ENCODE measurements at regions not wholly inside any gene's neighbourhood (a gene's known extent, or its start where the extent isn't known, plus 50 kb on each side); places are given as distances from the start of the nearest gene placed in this dataset.

DNA sequence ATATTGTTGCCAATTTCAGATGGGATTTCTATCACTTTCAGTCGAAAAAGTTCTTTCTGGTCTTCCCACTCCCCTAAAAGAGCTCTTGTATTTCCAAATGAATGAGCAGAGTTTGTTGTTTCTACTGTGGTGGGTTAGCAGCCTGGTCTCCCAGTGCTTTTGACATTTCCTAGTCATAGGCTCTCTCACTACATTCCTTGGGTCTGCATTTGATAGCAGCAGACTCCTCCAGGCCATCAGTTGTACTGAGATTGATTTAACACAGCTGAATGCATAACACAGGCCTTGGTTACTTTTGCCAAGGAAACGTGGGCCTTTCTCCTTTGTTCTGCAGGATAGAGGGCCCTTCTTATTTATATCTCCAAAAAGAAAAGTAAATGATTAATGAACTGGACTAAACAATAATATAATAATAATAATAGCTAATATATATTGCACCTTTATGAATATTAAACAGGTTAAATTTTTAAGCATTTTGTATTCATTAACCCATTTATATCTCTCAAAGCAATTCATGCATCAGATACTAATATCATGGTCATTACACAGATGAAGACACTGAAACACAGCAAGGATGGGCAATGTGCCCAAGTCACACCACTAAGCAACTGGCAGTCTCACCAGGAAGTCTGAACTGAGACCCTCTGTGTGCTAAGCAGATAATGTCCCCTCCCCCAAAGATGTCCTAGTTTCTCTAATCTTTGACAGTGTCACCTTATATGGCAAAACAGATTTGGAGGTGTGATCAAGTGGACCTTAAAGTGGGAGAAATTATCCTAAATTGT, 1579.2 kb downstream of the AACS start:
- no peak overlapping the region for H3K4me3 ChIP-seq (ENCODE audit: low read length)
- no peak for TF ChIP-seq CTCF (conservative IDR thresholded peaks at IDR 0.05; ENCODE audit: low read length)
- no peak for DNase-seq (ENCODE audit: low read depth)

- TF ChIP-seq CTCF (conservative IDR thresholded peaks at IDR 0.05; ENCODE audit: low read length): no peak
- DNase-seq (ENCODE audit: low read depth): no peak
- H3K4me3 ChIP-seq (ENCODE audit: low read length): no peak overlapping the region
Measured at GRCh38 chr12:126648074-126648473, 1582.8 kb downstream of the AACS start.

- H3K4me3 ChIP-seq (ENCODE audit: low read length): no peak overlapping the region
- no peak for TF ChIP-seq CTCF (conservative IDR thresholded peaks at IDR 0.05; ENCODE audit: low read length)
- DNase-seq (ENCODE audit: low read depth): no peak
Measured at GRCh38 chr12:126651133-126651532, 1585.9 kb downstream of the AACS start.

DNA sequence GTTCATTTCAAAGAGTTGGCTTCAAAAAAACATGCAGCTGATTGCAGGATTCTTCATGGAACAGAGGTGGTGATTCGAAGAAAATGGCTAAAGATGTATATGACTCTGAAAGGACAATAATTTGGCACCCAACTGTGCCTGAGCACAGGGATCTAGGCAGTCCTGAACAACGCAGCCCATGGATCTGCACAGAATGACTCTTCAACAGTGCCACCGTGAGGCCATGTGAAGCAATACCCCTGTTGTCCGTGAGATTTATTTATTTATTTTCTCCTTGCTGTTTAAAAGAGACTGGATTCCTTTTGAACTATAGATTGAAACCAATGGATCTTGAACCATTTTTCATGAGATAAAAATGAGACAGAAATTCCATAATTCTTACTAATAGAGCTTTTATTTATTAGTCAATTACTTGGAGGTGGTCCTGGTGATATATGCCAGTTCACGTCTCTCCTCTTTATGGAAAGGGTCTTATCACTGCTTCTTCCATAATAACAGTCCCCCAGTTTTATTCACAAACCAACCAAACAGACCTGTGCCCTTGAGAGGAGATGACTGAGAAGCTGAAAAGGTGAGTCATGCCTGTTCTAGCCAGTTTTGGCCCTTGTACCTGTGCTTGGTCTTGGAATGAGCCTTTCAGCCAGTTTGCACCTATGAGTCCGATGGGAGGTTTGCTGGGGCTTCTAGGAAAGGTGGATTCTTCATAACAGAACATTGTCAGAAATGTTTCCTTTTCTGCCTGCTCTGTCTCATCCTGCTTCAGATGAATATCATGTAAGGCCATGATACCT, 1598.3 kb downstream of the AACS start:
- DNase-seq (ENCODE audit: low read depth): no peak
- no peak overlapping the region for H3K4me3 ChIP-seq (ENCODE audit: low read length)
- peak; percentile 19; the same call in 1 of the 2 replicates for TF ChIP-seq CTCF (conservative IDR thresholded peaks at IDR 0.05; ENCODE audit: low read length)

DNA sequence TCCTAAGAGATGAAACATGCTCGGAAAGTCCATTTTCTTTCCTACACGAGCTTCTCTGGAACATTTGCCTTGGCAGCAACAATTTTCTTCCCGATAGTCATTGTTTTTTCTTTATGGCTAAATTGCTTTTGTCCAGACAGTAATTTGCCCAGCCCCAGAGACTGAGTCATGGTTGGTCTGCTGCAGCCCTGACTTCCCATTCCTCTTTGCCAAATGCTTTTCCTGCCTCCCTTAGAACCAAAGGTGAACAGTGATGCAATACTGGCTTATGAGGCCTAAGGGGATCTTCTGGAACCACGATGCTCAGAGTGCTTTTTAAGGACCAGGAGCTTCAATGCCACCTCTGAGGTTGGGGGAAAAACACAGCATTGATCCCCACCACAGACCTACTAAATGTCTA, 1599.6 kb upstream of the TMEM132C start:
- no peak overlapping the region for H3K4me3 ChIP-seq (ENCODE audit: low read length)
- no peak for TF ChIP-seq CTCF (conservative IDR thresholded peaks at IDR 0.05; ENCODE audit: low read length)
- peak; percentile 80 for DNase-seq (ENCODE audit: low read depth)

GRCh38 chr12:126668538-126668937, 1598.4 kb upstream of the TMEM132C start:
- no peak for TF ChIP-seq CTCF (conservative IDR thresholded peaks at IDR 0.05; ENCODE audit: low read length)
- peak; percentile 94 for DNase-seq (ENCODE audit: low read depth)
- no peak overlapping the region for H3K4me3 ChIP-seq (ENCODE audit: low read length)

- DNase-seq (ENCODE audit: low read depth): peak; percentile 67
- no peak for TF ChIP-seq CTCF (conservative IDR thresholded peaks at IDR 0.05; ENCODE audit: low read length)
- H3K4me3 ChIP-seq (ENCODE audit: low read length): no peak overlapping the region
Measured at GRCh38 chr12:126668961-126669360, 1598.0 kb upstream of the TMEM132C start.

All from AG10803 (cell line).